DND-41 (cell line): ENCODE measurements at regions not wholly inside any gene's neighbourhood (a gene's known extent, or its start where the extent isn't known, plus 50 kb on each side); places are given as distances from the start of the nearest gene placed in this dataset.

Experiments used
- EZH2 ChIP-seq: IDR thresholded peaks from 3 replicates; pipeline ENCODE4 v1.6.1; 2012; ENCODE audit warnings: borderline replicate concordance, low read depth, mild to moderate bottlenecking, moderate library complexity, low read length, inconsistent platforms; ENCODE audit not compliant: severe bottlenecking
- TF ChIP-seq, protein P1 (sequence below): IDR thresholded peaks from 2 replicates; pipeline ENCODE4 v1.5.1; 2012; ENCODE audit warnings: borderline replicate concordance, low read length, moderate library complexity, mild to moderate bottlenecking; ENCODE audit not compliant: poor library complexity, severe bottlenecking; ENCODE audit errors: extremely low read depth

DNA sequence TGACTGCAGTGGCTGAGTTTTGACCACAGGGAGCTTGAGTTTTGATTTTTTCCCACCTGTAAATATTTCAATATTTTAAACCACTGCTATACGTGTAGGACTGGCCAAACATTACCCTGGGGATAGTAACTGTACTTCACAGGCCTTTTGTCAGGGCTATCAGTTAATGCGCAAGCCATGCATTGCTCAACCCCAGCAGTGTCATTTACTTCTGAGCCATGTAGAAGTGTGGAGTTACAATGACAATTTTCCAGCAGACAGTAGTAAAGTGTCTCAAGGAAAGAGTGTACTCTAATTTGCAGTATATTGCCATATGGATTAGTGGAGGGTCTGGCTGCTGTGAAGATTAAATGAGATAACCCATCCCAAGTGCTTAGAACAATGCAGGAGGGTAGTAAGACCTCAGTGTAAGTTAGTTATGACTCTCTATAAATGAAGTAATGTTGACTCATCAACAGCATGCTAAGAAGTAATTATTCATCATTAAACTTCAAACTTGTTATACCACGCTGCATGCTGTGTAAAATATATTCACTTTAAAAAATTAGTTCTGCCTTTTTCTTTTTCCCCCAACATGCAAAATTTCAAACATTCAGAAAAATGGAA, 489.2 kb downstream of the KDM4C start:
- no peak for TF ChIP-seq EZH2
- TF ChIP-seq, protein P1, sequence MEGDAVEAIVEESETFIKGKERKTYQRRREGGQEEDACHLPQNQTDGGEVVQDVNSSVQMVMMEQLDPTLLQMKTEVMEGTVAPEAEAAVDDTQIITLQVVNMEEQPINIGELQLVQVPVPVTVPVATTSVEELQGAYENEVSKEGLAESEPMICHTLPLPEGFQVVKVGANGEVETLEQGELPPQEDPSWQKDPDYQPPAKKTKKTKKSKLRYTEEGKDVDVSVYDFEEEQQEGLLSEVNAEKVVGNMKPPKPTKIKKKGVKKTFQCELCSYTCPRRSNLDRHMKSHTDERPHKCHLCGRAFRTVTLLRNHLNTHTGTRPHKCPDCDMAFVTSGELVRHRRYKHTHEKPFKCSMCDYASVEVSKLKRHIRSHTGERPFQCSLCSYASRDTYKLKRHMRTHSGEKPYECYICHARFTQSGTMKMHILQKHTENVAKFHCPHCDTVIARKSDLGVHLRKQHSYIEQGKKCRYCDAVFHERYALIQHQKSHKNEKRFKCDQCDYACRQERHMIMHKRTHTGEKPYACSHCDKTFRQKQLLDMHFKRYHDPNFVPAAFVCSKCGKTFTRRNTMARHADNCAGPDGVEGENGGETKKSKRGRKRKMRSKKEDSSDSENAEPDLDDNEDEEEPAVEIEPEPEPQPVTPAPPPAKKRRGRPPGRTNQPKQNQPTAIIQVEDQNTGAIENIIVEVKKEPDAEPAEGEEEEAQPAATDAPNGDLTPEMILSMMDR = no peak
